ENCODE measurements at regions not wholly inside any gene's neighbourhood (a gene's known extent, or its start where the extent isn't known, plus 50 kb on each side); places are given as distances from the start of the nearest gene placed in this dataset.

- no peak for DNase-seq (ENCODE audit: low read depth, low spot score)
- no peak overlapping the region for H3K4me3 ChIP-seq (ENCODE audit: low read length)
These were observed 1372.1 kb downstream of the PCDH9 start for GRCh38 chr13:65857942-65858565.

GRCh38 chr13:65856431-65856830 lies 1373.7 kb downstream of the PCDH9 start:
- H3K4me3 ChIP-seq (ENCODE audit: low read length): no peak overlapping the region
- no peak for DNase-seq (ENCODE audit: low read depth, low spot score)

GRCh38 chr13:65855242-65855805 lies 1374.8 kb downstream of the PCDH9 start:
- DNase-seq (ENCODE audit: low read depth, low spot score): no peak
- H3K4me3 ChIP-seq (ENCODE audit: low read length): no peak overlapping the region

- H3K4me3 ChIP-seq (ENCODE audit: low read length): no peak overlapping the region
- no peak for DNase-seq (ENCODE audit: low read depth, low spot score)
These were observed 1375.7 kb downstream of the PCDH9 start for GRCh38 chr13:65854431-65854830.

DNA sequence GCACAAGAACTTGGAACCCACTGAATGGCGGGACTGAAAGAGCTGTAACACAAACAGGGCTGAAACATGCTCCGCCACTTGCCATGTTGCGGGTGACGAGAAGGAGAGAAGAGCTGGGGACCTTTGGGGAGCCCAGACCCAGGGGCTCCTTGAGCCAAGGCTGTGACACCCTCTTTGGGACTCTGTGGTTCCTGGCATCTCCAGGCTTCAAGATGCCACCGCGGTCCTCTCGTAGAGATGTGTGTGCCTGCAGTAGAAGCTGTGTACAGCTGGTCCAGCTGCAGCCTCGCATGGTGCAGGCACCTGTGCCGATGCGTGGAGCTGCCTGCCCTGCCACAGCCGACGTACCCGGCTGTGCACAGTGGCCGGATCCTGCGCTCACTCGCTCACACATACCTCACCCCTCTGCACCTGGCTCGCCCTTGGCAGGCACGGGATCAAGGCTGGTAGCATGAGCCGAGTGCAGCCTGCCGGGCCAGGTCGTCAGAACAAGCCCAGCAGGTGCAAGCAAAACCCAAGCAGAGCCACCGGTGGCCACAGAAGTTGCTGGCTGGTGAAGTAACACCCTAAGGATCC lies 1385.8 kb downstream of the PCDH9 start:
- DNase-seq (ENCODE audit: low read depth, low spot score): no peak
- no peak overlapping the region for H3K4me3 ChIP-seq (ENCODE audit: low read length)

GRCh38 chr13:65843314-65843731 lies 1386.8 kb downstream of the PCDH9 start:
- H3K4me3 ChIP-seq (ENCODE audit: low read length): no peak overlapping the region
- no peak for DNase-seq (ENCODE audit: low read depth, low spot score)

DNA sequence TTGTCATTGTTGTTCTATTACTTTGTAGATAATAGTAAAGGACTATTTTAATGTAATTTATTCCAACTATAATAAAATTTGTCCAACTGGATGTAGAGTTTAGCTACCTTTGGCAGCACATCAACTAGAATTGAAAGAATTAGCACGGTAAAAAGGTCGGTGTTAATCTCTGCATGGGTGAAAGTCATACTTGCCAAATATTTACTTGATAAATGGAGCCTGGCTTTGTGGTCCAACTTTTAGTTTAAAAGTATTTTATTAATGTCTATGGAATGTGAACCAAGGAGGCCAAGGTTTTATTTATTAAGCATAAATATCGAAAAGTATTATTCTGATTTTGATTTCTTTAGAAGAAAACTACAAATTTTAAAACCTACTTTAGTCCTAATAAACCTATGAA lies 1389.0 kb downstream of the PCDH9 start:
- no peak overlapping the region for H3K4me3 ChIP-seq (ENCODE audit: low read length)
- no peak for DNase-seq (ENCODE audit: low read depth, low spot score)

DNA sequence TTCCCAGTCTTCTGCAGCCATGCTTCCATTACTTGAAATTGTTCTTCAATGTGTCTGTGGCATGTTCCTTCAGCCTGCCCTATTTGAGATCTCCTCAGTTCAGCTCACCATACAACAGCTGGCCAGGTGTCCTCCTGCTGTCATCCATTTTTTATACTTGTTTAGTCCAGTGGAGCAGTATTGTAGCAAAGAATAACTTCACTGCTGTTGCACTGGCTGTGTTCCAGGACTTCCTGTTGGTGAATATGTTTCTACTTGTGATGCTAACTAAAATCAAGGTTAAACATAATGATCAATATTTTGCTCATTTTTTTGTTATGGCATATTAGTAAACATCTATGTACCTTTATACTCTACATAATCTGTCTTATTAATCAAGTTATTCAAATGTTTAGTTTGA lies 1394.1 kb downstream of the PCDH9 start:
- DNase-seq (ENCODE audit: low read depth, low spot score): no peak
- H3K4me3 ChIP-seq (ENCODE audit: low read length): no peak overlapping the region

GRCh38 chr13:65834897-65835296 lies 1395.2 kb downstream of the PCDH9 start:
- no peak overlapping the region for H3K4me3 ChIP-seq (ENCODE audit: low read length)
- DNase-seq (ENCODE audit: low read depth, low spot score): no peak

DNA sequence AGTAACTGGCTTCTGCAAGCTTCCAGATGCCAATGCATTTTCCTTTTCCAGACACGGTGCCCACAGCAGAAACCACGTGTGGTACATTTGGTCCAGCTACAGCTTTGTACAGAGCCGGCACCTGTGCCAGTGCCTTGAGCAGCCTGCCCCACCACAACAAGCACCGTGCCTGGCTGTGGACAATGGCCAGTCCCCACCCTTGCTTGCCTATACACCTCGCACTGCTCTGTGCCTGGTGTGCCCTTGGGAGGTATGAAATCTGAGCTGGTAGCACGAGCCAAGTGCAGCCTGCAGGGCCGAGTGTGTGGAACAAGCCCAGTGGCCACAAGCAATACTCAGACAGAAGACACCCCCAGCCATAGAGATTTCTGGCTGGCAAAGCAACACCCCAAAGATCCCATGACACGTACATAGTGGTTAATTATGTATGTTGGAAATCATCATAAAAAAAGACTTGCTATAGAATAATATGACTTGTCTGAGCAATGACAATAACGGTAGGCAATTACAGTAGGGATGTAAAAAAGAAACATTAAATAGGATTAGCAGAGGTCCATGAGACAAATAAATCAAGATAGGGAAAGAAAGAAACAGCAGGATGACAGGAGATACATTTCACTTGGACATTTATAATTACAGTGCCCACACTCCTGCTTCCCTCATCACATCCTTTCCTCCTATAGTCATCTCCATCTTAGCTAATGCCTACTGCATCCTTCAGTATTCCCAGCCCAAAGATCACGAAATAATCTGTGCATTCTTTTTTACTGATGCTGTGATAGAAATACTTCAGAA lies 1399.5 kb downstream of the PCDH9 start:
- H3K4me3 ChIP-seq (ENCODE audit: low read length): no peak overlapping the region
- DNase-seq (ENCODE audit: low read depth, low spot score): no peak

- no peak for DNase-seq (ENCODE audit: low read depth, low spot score)
- H3K4me3 ChIP-seq (ENCODE audit: low read length): no peak overlapping the region
These were observed 1400.7 kb downstream of the PCDH9 start for GRCh38 chr13:65829241-65830008.

GRCh38 chr13:65826657-65827056 lies 1403.5 kb downstream of the PCDH9 start:
- no peak for DNase-seq (ENCODE audit: low read depth, low spot score)
- H3K4me3 ChIP-seq (ENCODE audit: low read length): no peak overlapping the region

- H3K4me3 ChIP-seq (ENCODE audit: low read length): no peak overlapping the region
- DNase-seq (ENCODE audit: low read depth, low spot score): no peak
These were observed 1405.1 kb downstream of the PCDH9 start for GRCh38 chr13:65825039-65825438.

DNA sequence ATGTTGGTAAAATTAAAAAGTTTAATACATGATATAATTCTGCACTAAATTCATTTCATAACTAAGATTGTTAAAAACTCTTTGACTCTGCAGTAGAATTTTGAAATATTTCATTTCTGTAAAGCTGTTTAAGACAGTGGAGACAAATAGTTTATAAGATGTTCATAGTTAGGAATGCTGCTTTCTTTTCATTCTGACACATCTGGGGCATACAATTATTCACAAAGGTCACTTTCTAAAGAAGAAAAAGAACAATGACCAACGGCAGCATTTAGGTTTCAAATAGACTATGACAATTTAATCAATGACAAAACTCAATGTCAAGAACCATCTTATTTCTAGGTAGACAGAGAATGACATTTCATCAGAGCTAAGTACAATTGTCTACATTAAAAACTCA lies 1422.1 kb downstream of the PCDH9 start:
- no peak for DNase-seq (ENCODE audit: low read depth, low spot score)
- no peak overlapping the region for H3K4me3 ChIP-seq (ENCODE audit: low read length)

DNA sequence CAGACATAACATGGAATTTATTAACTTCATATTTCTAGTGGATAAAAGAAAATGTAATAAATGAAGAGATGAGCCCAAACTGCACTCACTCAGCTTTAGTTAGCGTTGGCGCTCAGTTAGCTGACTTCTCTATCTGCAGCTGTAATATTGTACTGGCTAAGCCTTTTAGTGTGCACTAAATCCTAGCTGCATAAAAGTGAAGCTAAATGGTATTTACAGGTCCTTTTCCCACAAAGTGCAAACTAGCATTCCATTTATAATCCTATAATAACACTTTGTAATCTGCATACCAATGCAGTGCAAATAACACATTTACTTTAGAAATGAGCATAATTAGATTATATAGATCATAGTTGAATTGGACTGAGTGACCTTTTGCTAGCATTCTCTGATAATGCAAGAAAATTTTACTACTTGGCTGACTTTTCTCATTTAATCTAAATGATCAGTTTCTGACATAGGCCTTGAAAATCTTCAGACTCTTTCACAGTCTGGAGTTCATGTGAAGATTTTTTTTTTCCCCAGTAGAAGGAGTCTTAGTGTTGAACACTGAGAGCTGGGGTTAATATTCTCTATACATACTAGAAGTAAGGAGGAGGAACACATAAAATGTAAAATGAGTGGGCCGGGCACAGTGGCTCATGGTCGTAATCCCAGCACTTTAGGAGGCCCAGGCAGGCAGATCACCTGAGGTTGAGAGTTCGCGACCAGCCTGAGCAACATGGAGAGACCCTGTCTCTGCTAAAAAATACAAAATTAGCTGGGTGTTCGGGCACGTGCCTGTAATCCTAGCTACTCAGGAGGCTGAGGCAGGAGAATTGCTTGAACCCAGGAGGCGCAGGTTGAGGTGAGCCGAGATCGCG lies 1426.4 kb downstream of the PCDH9 start:
- no peak overlapping the region for H3K4me3 ChIP-seq (ENCODE audit: low read length)
- DNase-seq (ENCODE audit: low read depth, low spot score): no peak

GRCh38 chr13:65789815-65790214 lies 1440.3 kb downstream of the PCDH9 start:
- DNase-seq (ENCODE audit: low read depth, low spot score): no peak
- no peak overlapping the region for H3K4me3 ChIP-seq (ENCODE audit: low read length)

DNA sequence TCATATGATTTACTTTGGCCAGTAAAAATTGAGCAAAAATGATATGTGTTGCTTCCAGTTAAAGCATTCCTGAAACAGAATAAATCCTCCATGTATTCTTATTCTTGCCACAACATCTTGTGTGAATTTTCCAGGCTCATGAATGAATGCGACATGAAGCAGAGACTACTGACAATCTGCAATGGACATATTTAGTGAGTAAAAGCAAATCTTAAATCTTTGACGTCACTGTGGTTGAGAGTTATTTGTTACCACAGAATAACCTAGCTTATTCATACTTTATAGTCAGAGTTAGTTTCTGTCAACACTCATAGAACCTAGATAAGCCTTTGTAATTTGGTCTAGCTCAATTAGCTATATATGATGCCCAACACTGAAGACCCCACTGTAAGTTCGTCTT lies 1443.1 kb downstream of the PCDH9 start:
- DNase-seq (ENCODE audit: low read depth, low spot score): no peak
- H3K4me3 ChIP-seq (ENCODE audit: low read length): no peak overlapping the region

DNA sequence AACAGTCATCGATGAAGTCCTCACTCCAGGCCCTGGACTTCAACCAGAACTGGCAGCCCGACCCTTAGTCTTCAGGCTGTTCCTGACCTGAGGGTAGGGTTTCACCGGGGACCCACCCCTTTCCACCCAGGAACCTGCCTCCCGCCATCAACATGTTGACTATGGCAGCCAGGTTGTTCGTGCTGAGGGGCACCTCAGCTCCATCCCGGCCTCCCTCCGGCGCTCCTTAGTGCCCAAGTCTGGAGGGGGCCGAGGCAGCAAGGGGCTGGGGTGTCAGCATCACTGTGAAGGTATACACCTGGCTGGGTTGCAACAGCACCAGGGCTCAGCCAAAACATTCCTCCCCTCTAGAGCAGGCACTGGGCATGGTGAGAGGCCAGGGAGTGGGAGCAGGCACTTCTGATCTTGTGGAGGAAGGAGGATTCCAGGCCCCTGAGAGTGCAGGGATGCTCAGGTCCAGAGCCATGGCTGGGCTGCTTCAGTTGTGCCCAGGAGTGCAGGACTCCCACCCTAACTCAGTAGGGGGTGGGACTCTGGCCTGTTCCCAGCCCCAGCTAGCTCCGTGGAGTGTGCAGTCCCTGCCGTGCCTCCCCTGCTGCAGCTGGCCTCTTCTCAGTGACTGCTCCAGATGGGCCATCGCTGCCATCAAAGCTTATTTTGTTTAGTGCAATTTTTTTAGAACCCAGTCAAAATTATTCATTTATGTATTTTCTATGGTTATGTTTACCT lies 1445.9 kb downstream of the PCDH9 start:
- no peak overlapping the region for H3K4me3 ChIP-seq (ENCODE audit: low read length)
- no peak for DNase-seq (ENCODE audit: low read depth, low spot score)

Measured in Jurkat, Clone E6-1 (cell line).